PFSK-1 (cell line): ENCODE measurements at regions not wholly inside any gene's neighbourhood (a gene's known extent, or its start where the extent isn't known, plus 50 kb on each side); places are given as distances from the start of the nearest gene placed in this dataset.

ENCODE experiments used
- POLR2AphosphoS5 ChIP-seq: IDR thresholded peaks from 2 replicates; pipeline ENCODE4 v1.6.1; 2012; ENCODE audit warnings: low read depth, mild to moderate bottlenecking, control low read depth, low read length, moderate library complexity
- REST ChIP-seq, 2 experiments: IDR thresholded peaks; 2 replicates each; pipeline versions ENCODE4 v1.6.1 to v1.8.0; 2011 to 2012; ENCODE audit warnings: low read depth in 2 of 2, low read length in 2 of 2, control low read depth in 1 of 2, inconsistent platforms in 1 of 2, mild to moderate bottlenecking in 1 of 2, moderate library complexity in 1 of 2; ENCODE audit not compliant: insufficient read depth in 1 of 2
- SIN3A ChIP-seq: IDR thresholded peaks from 2 replicates; pipeline ENCODE4 v1.6.1; 2012; ENCODE audit warnings: mild to moderate bottlenecking, low read length, moderate library complexity, borderline replicate concordance; ENCODE audit not compliant: insufficient read depth
- TAF1 ChIP-seq: IDR thresholded peaks from 2 replicates; pipeline ENCODE4 v1.6.1; 2012; ENCODE audit warnings: low read length, control low read depth, borderline replicate concordance; ENCODE audit not compliant: insufficient read depth

GRCh38 chr7:42843205-42843800 is 68.6 kb downstream of the C7orf25 start:
- TF ChIP-seq POLR2AphosphoS5: no peak
- no peak for TF ChIP-seq REST (IDR thresholded peaks at IDR 0.05; ENCODE audit: insufficient read depth in 1 of 2, low read depth in 2 of 2, low read length in 2 of 2)
- TF ChIP-seq TAF1: no peak
- TF ChIP-seq SIN3A: no peak
